NCI-H524 treated with DMSO at 0.1 percent for 48 hours (cell line): ENCODE measurements at regions not wholly inside any gene's neighbourhood (a gene's known extent, or its start where the extent isn't known, plus 50 kb on each side); places are given as distances from the start of the nearest gene placed in this dataset.
"Not testable (repeated sequence)": the region's sequence is repeated elsewhere in the genome, so short reads cannot be mapped to it uniquely, and the experiment has no call there.

Experiments used
- DNase-seq: peaks from one replicate; lab custom pipeline; 2025; lab: John Stamatoyannopoulos, UW

GRCh38 chr18:67007085-67007484 is 403.2 kb upstream of the CDH19 start:
- DNase-seq = no peak

GRCh38 chr18:67001052-67001451 is 397.2 kb upstream of the CDH19 start:
- no peak for DNase-seq

- no peak for DNase-seq
Measured at GRCh38 chr18:66999003-66999402, 395.1 kb upstream of the CDH19 start.

- DNase-seq = no peak
Measured at GRCh38 chr18:66995270-66995669, 391.4 kb upstream of the CDH19 start.

- DNase-seq = no peak
Measured at GRCh38 chr18:66994790-66995189, 390.9 kb upstream of the CDH19 start.

GRCh38 chr18:66993492-66993891 is 389.6 kb upstream of the CDH19 start:
- DNase-seq = no peak

- no peak for DNase-seq
Measured at GRCh38 chr18:66990909-66991308, 387.0 kb upstream of the CDH19 start.

GRCh38 chr18:66979009-66979408 is 375.1 kb upstream of the CDH19 start:
- no peak for DNase-seq

GRCh38 chr18:66972681-66973080 is 368.8 kb upstream of the CDH19 start:
- peak; percentile 75 for DNase-seq

- DNase-seq = peak; percentile 61
Measured at GRCh38 chr18:66971960-66972359, 368.1 kb upstream of the CDH19 start.

GRCh38 chr18:66966171-66966570 is 362.3 kb upstream of the CDH19 start:
- DNase-seq = peak; percentile 95

GRCh38 chr18:66958309-66958708 is 354.4 kb upstream of the CDH19 start:
- DNase-seq = no peak

- DNase-seq = no peak
Measured at GRCh38 chr18:66951750-66952149, 347.9 kb upstream of the CDH19 start.

- DNase-seq = no peak
Measured at GRCh38 chr18:66949419-66949818, 345.5 kb upstream of the CDH19 start.

GRCh38 chr18:66937546-66937945 is 333.7 kb upstream of the CDH19 start:
- no peak for DNase-seq

GRCh38 chr18:66931010-66931409 is 327.1 kb upstream of the CDH19 start:
- no peak for DNase-seq

- no peak for DNase-seq
Measured at GRCh38 chr18:66916834-66917233, 312.9 kb upstream of the CDH19 start.

GRCh38 chr18:66900837-66901236 is 296.9 kb upstream of the CDH19 start:
- no peak for DNase-seq

- DNase-seq = no peak
Measured at GRCh38 chr18:66895631-66896030, 291.7 kb upstream of the CDH19 start.

- DNase-seq = no peak
Measured at GRCh38 chr18:66894851-66895250, 291.0 kb upstream of the CDH19 start.

GRCh38 chr18:66892388-66892787 is 288.5 kb upstream of the CDH19 start:
- not testable (repeated sequence) for DNase-seq

- DNase-seq = no peak
Measured at GRCh38 chr18:66874812-66875474, 271.1 kb upstream of the CDH19 start.

- DNase-seq = no peak
Measured at GRCh38 chr18:66874375-66874774, 270.5 kb upstream of the CDH19 start.

- DNase-seq = no peak
Measured at GRCh38 chr18:66873899-66874298, 270.0 kb upstream of the CDH19 start.
